ENCODE measurements at regions not wholly inside any gene's neighbourhood (a gene's known extent, or its start where the extent isn't known, plus 50 kb on each side); places are given as distances from the start of the nearest gene placed in this dataset.
"Not testable (repeated sequence)": the region's sequence is repeated elsewhere in the genome, so short reads cannot be mapped to it uniquely, and the experiment has no call there.

DNA sequence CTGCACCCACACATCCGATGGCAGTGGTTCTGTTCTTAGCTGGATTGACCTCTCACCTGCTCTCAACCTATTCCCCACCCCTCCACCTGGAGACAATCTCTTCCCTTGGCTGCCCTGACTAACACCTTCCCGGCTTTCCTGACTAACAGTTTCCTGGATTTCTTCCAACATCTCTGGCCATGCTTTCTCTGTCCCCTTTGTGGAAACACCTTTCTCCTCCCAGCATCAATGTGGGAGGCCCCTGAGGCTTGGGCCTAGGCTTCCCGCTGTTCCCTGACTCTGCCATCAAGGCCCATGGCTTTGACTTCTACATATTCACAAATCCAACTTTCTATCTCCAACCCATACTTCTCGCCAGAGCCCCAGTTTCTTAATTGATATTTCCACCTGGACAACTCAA is 142.8 kb upstream of the ATP2B2 start:
- POLR2A ChIA-PET = no interaction called here
- H3K4me3 ChIP-seq (ENCODE audit: low read length) = no peak overlapping the region
- H3K9me3 Mint-ChIP-seq = peaks cover 0 to 2% (median 0%) of the 10 kb centered on the region in 5 donors

DNA sequence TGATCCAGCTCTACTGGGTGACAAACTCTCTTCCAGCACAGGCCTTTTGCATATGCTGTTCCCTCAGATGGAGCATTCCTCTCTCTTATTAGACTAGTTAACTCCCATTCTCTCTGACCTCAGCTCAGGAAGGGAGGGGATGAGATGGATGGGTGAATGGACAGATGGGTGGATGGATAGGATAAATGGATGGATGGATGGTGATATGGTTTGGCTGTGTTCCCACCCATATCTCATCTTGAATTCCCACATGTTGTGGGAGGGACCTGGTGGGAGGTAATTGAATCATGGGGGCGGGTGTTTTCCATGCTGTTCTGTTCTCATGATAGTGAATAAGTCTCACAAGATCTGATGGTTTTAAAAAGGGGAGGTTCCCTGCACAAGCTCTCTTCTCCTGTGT is 144.1 kb upstream of the ATP2B2 start:
- peaks cover 15 to 26% of the 10 kb centered on the region in 2 donors for H3K27me3 Mint-ChIP-seq
- H3K4me3 Mint-ChIP-seq; H3K27me3 ChIP-seq (ENCODE audit: insufficient read depth, low read length, poor library complexity, severe bottlenecking); H3K4me3 ChIP-seq (ENCODE audit: low read length); DNase-seq; H3K27ac ChIP-seq (ENCODE audit: low read depth, low read length); H3K4me1 ChIP-seq (ENCODE audit: insufficient read depth, low read length); H3K36me3 Mint-ChIP-seq; H3K36me3 ChIP-seq (ENCODE audit: insufficient read depth, low read length); CTCF ChIA-PET; H3K4me1 Mint-ChIP-seq; H3K9me3 Mint-ChIP-seq; POLR2A ChIA-PET; H3K9me3 ChIP-seq (ENCODE audit: low read length); H3K27ac Mint-ChIP-seq: not testable (repeated sequence)

More for the DNA sequence above, 142.8 kb upstream of the ATP2B2 start:
- no peaks in the 10 kb centered on the region for H3K27me3 ChIP-seq (ENCODE audit: insufficient read depth, low read length, poor library complexity, severe bottlenecking)
- Mint-ChIP-seq H3K4me3 (no peak overlapping the region), H3K4me1 (no peaks in the 10 kb centered on the region), H3K36me3 (peaks cover 0 to 4% (median 0%) of the 10 kb centered on the region in 3 donors), H3K27me3 (peaks cover 14 to 27% of the 10 kb centered on the region in 2 donors), H3K27ac (no peak overlapping the region)
- H3K9me3 ChIP-seq (ENCODE audit: low read length) = no peaks in the 10 kb centered on the region
- no peak overlapping the region for H3K27ac ChIP-seq (ENCODE audit: low read depth, low read length)
- H3K4me1 ChIP-seq (ENCODE audit: insufficient read depth, low read length) = no peaks in the 10 kb centered on the region
- CTCF ChIA-PET = no interaction called here
- no peak for DNase-seq
- no peaks in the 10 kb centered on the region for H3K36me3 ChIP-seq (ENCODE audit: insufficient read depth, low read length)

DNA sequence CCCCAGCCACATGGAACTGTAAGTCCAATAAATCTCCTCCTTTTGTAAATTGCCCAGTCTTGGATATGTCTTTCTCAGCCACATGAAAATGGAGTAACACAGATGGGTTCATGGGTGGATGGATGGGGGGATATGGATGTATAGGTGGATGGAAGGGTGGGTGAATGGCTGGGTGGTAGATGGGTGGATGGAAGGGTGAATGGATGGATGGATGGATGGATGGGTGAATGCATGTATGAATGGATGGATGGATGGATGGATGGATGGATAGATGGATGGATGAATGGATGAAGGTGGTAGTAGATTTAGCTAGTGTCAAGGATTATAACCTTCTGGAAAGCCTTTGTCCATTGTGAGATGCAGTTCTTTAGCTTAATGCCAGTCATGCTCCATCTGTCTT is 146.1 kb upstream of the ATP2B2 start:
- POLR2A ChIA-PET = no interaction called here
- H3K9me3 Mint-ChIP-seq = peaks cover 0 to 2% (median 0%) of the 10 kb centered on the region in 5 donors

DNA sequence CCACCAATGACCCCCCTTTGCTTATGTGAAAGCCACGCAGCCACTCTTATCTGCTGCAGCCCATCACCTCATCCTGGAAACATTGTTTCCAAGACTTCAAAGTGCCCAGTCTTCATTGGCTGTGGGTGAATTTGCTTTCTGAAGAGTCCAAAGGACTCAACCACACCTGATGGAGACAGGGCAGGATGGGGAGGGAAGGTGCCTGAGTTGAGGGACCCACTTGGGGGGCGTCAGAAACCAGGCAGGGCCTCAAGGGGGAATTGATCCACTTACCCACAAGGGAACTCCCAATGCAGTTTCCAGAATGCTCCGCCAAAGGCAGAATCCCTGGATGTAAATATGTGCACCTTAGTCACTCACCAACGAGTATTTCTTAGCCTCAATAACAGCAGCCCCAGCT is 147.9 kb upstream of the ATP2B2 start:
- peaks cover 0 to 6% (median 0%) of the 10 kb centered on the region in 3 donors for H3K36me3 Mint-ChIP-seq
- Histone ChIP-seq H3K4me1 (ENCODE audit: insufficient read depth, low read length) (no peaks in the 10 kb centered on the region), H3K36me3 (ENCODE audit: insufficient read depth, low read length) (no peaks in the 10 kb centered on the region), H3K9me3 (ENCODE audit: low read length) (no peaks in the 10 kb centered on the region), H3K27ac (ENCODE audit: low read depth, low read length) (no peak overlapping the region), H3K27me3 (ENCODE audit: insufficient read depth, low read length, poor library complexity, severe bottlenecking) (no peaks in the 10 kb centered on the region), H3K4me3 (ENCODE audit: low read length) (no peak overlapping the region)
- H3K4me3 Mint-ChIP-seq = no peak overlapping the region
- no peak overlapping the region for H3K27ac Mint-ChIP-seq
- H3K4me1 Mint-ChIP-seq = no peaks in the 10 kb centered on the region
- H3K27me3 Mint-ChIP-seq = peaks cover 24 to 54% of the 10 kb centered on the region in 2 donors
- CTCF ChIA-PET = no interaction called here
- POLR2A ChIA-PET = no interaction called here
- peaks cover 0 to 5% (median 2%) of the 10 kb centered on the region in 5 donors for H3K9me3 Mint-ChIP-seq
- DNase-seq = no peak

More for the DNA sequence above, 146.1 kb upstream of the ATP2B2 start:
- Mint-ChIP-seq H3K27ac (no peak overlapping the region), H3K4me3 (no peak overlapping the region), H3K27me3 (peaks cover 16 to 44% of the 10 kb centered on the region in 2 donors), H3K36me3 (peaks cover 0 to 4% (median 0%) of the 10 kb centered on the region in 3 donors), H3K4me1 (no peaks in the 10 kb centered on the region)
- Histone ChIP-seq H3K27me3 (ENCODE audit: insufficient read depth, low read length, poor library complexity, severe bottlenecking) (no peaks in the 10 kb centered on the region), H3K4me1 (ENCODE audit: insufficient read depth, low read length) (no peaks in the 10 kb centered on the region), H3K9me3 (ENCODE audit: low read length) (no peaks in the 10 kb centered on the region), H3K4me3 (ENCODE audit: low read length) (no peak overlapping the region), H3K27ac (ENCODE audit: low read depth, low read length) (no peak overlapping the region), H3K36me3 (ENCODE audit: insufficient read depth, low read length) (no peaks in the 10 kb centered on the region)
- no peak for DNase-seq
- CTCF ChIA-PET = no interaction called here

DNA sequence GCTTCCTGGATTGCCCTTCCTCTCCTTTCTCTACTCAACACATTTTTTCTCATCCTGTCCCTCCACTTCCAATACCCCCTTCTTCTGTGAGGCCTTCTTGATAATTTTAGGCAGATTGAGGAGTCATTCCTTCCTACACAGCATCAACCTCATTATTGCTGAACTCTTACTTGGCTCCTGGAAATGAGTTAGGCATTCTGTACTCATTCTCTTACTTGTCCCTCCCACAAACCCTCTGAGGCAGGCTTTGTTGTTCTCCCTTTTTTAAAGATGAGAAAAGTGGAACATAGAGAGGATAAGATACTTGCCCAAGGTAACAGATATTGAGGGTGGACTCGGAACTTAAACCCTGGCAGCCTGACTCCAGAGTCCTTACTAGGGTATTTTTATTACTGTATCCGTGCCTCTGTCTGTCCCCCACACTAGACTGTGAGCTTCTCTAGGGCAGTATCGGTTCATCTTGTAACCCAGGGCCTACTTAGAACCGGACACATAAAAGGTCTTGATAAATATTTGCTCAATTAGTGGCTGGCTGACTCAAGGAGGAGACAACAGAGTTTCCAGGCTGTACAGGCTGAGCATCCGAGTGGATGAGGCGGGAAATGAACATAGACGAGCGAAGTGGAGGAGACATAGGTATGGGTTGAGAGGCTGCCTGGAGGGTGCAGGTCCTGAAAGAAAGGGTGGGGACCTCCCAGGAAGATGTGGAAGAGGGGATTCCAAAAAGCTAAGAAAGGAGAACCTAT is 148.7 kb upstream of the ATP2B2 start:
- no peaks in the 10 kb centered on the region for H3K4me1 Mint-ChIP-seq
- H3K4me1 ChIP-seq (ENCODE audit: insufficient read depth, low read length) = no peaks in the 10 kb centered on the region

DNA sequence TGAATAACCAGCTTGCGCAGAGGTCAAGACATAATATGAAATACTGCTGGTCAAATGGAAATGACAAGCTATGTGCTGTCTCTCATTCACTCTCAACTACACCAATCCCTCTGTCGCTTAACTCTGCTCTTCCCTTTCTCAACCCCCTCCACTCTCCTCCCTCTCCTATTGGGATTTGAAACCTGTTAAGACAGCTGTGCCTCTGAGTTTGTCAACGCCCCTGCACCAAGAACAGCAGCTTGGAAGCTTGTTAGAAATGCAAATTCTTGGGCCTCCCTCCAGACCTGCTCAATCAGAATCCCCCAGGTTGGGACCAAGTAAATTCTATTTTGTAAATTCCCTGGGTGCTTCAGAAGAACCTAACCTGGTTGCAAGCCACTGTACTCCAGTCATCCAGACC is 149.7 kb upstream of the ATP2B2 start:
- H3K36me3 ChIP-seq (ENCODE audit: insufficient read depth, low read length) = no peaks in the 10 kb centered on the region

More for the DNA sequence above, 148.7 kb upstream of the ATP2B2 start:
- POLR2A ChIA-PET = no interaction called here
- Histone ChIP-seq H3K36me3 (ENCODE audit: insufficient read depth, low read length) (no peaks in the 10 kb centered on the region), H3K27me3 (ENCODE audit: insufficient read depth, low read length, poor library complexity, severe bottlenecking) (no peaks in the 10 kb centered on the region), H3K27ac (ENCODE audit: low read depth, low read length) (no peak overlapping the region), H3K4me3 (ENCODE audit: low read length) (no peak overlapping the region), H3K9me3 (ENCODE audit: low read length) (no peaks in the 10 kb centered on the region)
- Mint-ChIP-seq H3K27ac (no peak overlapping the region), H3K4me3 (no peak overlapping the region), H3K27me3 (peaks cover 27 to 56% of the 10 kb centered on the region in 2 donors), H3K36me3 (peaks cover 0 to 8% (median 0%) of the 10 kb centered on the region in 3 donors), H3K9me3 (peaks cover 0 to 6% (median 2%) of the 10 kb centered on the region in 5 donors)
- CTCF ChIA-PET = no interaction called here
- no peak for DNase-seq

DNA sequence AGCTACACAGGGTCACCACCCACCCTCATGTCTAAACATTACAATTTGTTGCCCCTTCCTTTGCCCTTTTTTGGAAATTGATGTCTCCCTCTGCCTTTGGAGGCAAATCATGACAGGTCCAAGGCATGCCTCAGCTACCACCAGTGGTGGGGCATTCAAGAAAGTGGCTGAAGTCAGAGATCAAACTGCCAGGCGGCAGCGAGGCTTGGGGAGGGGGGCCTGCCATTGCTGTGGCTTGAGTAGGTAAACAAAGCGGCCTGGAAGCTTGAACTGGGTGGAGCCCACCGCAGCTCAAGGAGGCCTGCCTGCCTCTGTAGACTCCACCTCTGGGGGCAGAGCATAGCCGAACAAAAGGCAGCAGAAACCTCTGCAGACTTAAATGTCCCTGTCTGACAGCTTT is 152.0 kb upstream of the ATP2B2 start:
- H3K27me3 ChIP-seq (ENCODE audit: insufficient read depth, low read length, poor library complexity, severe bottlenecking); H3K36me3 ChIP-seq (ENCODE audit: insufficient read depth, low read length); H3K9me3 ChIP-seq (ENCODE audit: low read length); CTCF ChIA-PET; H3K4me1 ChIP-seq (ENCODE audit: insufficient read depth, low read length); H3K27ac ChIP-seq (ENCODE audit: low read depth, low read length); H3K9me3 Mint-ChIP-seq; H3K4me3 Mint-ChIP-seq; POLR2A ChIA-PET; H3K4me3 ChIP-seq (ENCODE audit: low read length); H3K36me3 Mint-ChIP-seq; H3K27ac Mint-ChIP-seq; DNase-seq; H3K4me1 Mint-ChIP-seq: not testable (repeated sequence)
- peaks cover 22 to 55% of the 10 kb centered on the region in 2 donors for H3K27me3 Mint-ChIP-seq

More for the DNA sequence above, 149.7 kb upstream of the ATP2B2 start:
- H3K27ac Mint-ChIP-seq = no peak overlapping the region
- H3K27ac ChIP-seq (ENCODE audit: low read depth, low read length) = no peak overlapping the region
- peaks cover 0 to 7% (median 2%) of the 10 kb centered on the region in 5 donors for H3K9me3 Mint-ChIP-seq
- ChIA-PET CTCF (no interaction called here), POLR2A (no interaction called here)
- DNase-seq = no peak
- H3K27me3 ChIP-seq (ENCODE audit: insufficient read depth, low read length, poor library complexity, severe bottlenecking) = no peaks in the 10 kb centered on the region
- H3K9me3 ChIP-seq (ENCODE audit: low read length) = no peaks in the 10 kb centered on the region
- H3K36me3 Mint-ChIP-seq = peaks cover 0 to 8% (median 0%) of the 10 kb centered on the region in 3 donors
- no peak overlapping the region for H3K4me3 ChIP-seq (ENCODE audit: low read length)
- H3K4me3 Mint-ChIP-seq = no peak overlapping the region
- no peaks in the 10 kb centered on the region for H3K4me1 ChIP-seq (ENCODE audit: insufficient read depth, low read length)
- H3K27me3 Mint-ChIP-seq = peaks cover 27 to 61% of the 10 kb centered on the region in 2 donors
- H3K4me1 Mint-ChIP-seq = no peaks in the 10 kb centered on the region

DNA sequence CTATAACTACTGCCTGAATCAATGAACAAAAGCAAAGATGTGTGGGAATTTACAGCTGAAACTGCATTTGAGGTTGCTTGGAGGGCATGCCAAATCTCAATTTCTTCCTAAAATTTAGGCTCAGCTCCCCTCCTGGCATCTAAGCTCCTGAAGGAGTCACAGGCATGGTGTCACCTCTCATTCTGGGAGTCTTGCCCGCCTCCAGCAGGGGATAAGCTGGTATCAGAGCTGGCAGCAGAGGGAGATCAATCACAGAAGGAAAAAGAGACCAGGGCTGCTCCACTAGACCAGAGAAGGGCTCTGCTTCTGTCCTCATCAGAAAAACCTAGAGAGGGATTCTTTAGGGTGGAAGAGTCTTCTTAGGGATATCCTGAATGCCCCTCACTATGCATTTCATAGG is 150.4 kb upstream of the SLC6A11 start:
- DNase-seq = no peak
- H3K4me1 ChIP-seq (ENCODE audit: insufficient read depth, low read length) = no peaks in the 10 kb centered on the region
- no peak overlapping the region for H3K27ac ChIP-seq (ENCODE audit: low read depth, low read length)
- no peaks in the 10 kb centered on the region for H3K27me3 ChIP-seq (ENCODE audit: insufficient read depth, low read length, poor library complexity, severe bottlenecking)
- H3K9me3 ChIP-seq (ENCODE audit: low read length) = no peaks in the 10 kb centered on the region
- ChIA-PET CTCF (no interaction called here), POLR2A (no interaction called here)
- no peaks in the 10 kb centered on the region for H3K36me3 Mint-ChIP-seq
- no peaks in the 10 kb centered on the region for H3K36me3 ChIP-seq (ENCODE audit: insufficient read depth, low read length)
- no peak overlapping the region for H3K4me3 ChIP-seq (ENCODE audit: low read length)
- H3K9me3 Mint-ChIP-seq = no peaks in the 10 kb centered on the region
- peaks cover 18 to 42% of the 10 kb centered on the region in 2 donors for H3K27me3 Mint-ChIP-seq
- peaks cover 0 to 5% (median 4%) of the 10 kb centered on the region in 3 donors for H3K4me1 Mint-ChIP-seq
- H3K4me3 Mint-ChIP-seq = no peak overlapping the region
- no peak overlapping the region for H3K27ac Mint-ChIP-seq

All from CD8-positive, alpha-beta memory T cell (primary cell).